ENCODE measurements at regions not wholly inside any gene's neighbourhood (a gene's known extent, or its start where the extent isn't known, plus 50 kb on each side); places are given as distances from the start of the nearest gene placed in this dataset.

- TF ChIP-seq POLR2A (IDR thresholded peaks at IDR 0.05; ENCODE audit: low read length) = no peak
- no peak for TF ChIP-seq GATA1 (IDR thresholded peaks at IDR 0.05; ENCODE audit: low read depth, low read length)
These were observed 224.9 kb upstream of the STARD13 start for GRCh38 chr13:33510350-33510970.
